ENCODE measurements at regions not wholly inside any gene's neighbourhood (a gene's known extent, or its start where the extent isn't known, plus 50 kb on each side); places are given as distances from the start of the nearest gene placed in this dataset.

DNA sequence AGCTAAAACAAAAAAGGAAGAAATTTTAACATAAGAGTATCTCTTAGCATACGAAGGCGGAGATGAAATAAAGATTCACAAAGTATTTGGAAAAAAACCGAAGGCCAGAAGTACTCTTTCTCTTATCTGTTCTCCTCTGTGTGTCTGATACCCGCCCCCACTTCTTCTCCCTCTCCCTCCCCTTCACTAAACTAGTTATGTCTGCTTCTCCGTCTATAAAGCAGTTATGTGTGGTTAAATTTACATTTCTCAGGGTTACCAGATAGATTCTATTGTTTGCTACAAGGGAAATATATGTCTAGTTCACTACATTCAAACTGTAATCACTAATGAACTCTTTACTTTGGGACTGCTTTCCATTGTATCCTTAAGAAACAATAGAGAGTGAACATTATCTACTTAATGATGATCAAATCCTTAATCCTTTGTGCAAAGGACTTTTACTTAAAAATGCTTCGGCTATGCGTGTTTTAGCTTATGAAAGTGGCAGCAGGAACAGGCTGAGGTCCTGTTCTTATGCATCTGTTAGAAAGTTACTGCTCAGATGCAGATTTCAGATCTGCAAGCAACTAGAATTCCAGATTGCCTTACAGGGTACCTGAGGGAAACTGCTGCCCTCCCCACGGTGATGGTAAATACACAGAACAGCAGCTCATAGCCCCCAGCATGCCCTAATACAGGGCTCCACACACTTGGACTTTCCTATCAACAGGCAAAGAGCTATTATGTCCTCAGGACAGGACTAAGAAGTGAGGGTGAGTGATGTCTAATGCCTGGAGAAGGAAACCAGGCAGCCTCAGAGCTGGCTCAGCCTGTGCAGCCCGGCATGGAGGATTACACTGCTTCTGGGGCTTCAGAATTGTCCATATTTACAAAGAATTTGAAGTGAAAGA is 273.3 kb downstream of the FZD1 start:
- FAIRE-seq = no peak

DNA sequence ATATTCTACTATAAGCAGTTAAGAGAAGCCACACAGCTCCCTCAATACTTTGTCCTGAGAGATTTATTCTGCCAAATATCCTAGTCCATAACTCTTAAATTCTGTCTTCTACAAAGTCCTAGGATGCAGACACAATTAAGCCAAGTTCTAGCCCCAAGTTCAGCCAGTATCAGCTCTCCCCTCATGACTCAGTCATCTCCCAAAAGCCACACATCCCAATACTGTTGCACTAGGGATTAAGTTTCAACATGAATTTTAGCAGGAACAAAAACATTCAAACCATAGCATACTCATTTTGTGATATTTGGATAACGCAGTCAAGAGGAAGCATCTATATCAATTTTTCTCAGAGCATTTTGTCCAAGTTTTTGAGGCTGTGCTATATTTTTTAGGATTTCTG is 277.4 kb downstream of the FZD1 start:
- FAIRE-seq = no peak

DNA sequence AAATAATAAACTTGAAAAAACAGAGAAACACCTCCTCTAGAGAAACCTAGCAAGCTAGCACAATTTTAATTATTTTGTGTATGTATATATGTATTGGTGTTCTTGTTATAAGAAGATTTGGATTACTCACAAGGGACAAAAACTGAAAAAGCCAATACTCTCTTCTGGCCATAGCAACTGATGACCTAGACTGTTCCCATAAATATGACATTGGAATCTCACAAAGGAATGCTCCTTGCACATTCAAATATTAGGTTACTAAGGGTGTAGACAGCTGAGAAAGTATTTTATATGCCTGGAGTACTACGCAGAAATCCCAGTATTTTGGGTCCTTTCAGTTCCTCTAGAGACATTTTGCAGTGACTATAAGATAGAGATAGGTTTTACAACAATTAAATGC is 279.4 kb downstream of the FZD1 start:
- no peak for FAIRE-seq

DNA sequence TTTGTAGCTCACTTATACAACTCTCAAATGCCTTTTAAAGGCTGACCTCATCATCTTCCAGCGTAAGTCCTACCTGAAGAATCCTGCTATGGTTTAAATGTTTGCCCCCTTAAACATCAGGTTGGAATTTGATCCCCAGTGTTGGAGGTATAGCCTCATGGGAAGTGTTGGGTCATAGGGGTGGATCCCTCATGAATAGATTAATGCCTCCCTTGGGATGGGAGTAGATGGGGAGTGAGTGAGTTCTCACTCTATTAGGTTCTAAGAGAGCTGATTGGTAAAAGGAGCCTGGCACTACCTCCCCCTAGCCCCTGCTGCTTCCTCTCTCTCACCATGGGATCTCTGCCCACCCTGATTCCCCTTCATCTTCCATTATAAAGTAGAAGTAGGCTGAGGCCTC is 285.6 kb downstream of the FZD1 start:
- FAIRE-seq = no peak

DNA sequence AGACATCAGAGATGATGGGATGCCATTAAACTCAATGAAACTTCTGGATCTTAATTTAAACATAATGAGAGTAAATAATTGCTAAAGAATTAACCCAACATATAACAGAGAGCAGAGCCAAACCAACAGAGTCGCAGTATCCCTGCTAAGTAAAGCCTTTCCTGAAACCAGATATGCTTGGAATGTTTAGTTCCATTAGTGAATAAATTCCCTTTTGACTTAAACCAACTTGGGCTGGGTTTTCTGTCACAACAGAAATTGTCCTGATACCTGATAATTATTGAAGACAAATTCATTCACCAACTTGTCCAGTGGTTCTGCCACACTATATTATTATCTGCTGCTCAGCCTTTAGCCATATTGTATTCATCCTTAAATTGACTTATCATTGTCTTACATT is 286.7 kb downstream of the FZD1 start:
- FAIRE-seq = no peak

DNA sequence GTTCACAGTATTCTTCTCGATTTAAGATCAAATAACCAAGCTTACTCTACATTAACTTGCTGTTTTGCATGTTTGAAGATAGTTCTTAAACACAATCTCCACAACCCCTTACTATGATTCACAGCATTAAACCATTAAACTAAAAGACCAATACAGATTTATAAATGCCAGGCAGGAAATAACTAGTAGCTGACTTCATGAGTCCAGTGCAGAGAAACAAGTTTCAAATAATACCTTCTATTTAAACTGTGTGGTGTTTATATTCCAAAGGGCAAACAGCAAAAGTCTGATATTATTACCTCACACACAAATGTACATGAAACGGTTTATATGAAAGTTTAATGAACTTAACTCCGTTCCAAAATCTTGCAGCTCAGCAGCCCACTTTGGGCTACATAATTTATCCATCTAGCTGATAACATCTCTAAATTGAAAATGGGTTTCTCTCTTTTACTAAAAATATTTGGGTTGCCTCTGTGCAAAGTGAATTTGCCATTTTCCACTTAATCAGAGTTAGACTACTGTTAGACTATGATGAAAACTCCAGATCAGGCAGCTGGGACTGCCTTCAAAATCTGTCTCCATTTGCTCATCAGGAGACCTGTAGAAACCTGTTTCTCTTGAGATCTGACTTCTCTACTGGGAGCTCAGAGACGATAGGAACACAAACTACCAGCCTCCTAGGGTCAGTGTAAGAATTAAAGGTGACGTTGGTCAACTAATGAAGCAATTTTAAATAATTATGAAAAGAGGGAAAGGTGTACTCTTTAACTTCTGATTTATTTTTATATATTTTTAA is 287.3 kb downstream of the FZD1 start:
- no peak for FAIRE-seq

DNA sequence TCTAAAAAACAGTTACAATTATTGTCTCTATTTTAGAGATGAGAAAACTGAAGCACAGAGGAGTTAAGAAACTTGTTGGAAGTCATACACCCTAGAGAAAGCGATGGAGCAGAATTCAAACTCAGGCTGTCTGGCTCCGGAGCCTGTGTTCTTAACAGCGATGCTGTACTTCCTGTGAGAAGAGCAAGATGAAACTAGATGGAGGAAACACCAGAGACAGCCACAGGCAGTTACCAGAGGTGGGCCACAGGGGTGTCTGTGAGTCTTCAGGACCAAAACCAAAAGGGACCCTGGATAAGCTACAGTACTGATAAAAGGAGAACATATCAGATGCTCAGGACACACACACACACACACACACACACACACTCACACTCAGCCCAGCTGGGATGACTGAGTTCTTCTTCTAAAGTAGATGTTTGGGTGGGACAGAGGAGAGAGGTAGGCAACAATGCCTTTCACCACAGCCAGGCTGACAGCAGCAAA is 289.2 kb downstream of the FZD1 start:
- no peak for FAIRE-seq

DNA sequence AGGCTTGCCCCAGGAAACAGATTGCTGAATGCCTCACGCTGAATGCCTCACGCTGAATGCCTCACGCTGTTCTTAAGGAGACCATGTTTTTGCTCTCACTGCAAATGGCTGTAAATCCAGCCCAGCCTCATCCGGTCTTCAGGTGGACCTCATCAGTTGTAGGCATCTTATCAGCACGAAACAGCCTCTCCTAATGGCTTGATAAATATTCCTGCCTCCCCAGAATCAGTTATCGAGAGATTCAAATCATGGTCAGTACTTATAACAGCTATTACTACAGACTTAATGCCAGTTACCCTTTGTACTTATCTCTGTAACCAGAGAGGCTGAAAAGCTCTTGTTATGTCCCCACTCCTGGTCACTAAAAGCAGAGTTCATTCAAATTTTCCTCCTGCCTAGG is 290.6 kb downstream of the FZD1 start:
- FAIRE-seq = no peak

DNA sequence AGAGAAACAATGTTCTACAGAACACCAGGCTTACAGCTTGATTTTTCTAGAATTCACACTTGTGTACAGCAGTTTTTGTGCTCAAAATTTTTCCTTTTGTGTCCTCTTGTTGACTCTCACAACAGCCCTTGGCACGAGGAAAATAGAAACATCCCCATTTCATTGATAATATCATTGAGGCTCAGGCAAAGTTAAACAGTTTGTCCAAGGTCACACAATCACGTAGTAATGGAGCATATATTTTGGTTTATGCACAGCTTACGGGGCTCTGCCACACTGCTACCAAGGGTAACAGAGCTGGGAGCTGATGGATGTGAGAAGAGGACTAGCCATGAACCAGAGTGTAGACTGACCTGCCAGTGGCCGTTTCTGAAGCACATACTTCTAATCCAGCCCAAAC is 292.0 kb downstream of the FZD1 start:
- no peak for FAIRE-seq

DNA sequence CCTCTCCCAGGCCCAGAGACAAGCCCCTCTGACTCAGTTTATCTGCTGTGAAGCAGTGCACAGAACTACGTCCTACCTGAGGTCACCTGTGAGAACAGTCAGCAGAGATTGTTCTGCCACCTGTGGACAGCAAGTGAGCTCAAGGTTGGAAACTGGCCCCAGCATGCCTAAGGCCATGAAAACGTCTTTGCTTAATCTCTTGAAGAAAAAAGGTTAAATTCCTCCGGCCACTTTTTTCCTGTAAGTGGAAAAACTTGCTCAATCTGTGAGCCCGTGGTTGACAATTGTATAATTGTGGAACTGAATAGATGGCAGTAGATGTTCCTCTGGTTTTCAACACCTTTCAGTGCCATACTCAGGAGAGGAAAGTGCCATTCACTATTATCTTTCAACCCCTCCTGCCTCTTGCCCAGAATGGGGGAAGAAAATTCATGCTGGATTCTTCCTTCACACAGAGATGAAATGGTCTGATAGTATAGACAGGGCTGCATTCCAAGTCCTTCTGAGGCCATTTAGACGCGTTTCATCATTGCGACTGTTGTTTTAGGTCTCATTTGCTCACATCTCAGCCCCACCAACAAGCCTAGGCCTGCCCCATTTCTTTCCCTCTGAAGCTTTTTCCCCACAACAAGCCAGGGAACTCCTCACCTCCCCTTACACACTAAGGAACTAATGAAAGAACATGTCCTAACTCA is 292.9 kb downstream of the FZD1 start:
- FAIRE-seq = no peak

DNA sequence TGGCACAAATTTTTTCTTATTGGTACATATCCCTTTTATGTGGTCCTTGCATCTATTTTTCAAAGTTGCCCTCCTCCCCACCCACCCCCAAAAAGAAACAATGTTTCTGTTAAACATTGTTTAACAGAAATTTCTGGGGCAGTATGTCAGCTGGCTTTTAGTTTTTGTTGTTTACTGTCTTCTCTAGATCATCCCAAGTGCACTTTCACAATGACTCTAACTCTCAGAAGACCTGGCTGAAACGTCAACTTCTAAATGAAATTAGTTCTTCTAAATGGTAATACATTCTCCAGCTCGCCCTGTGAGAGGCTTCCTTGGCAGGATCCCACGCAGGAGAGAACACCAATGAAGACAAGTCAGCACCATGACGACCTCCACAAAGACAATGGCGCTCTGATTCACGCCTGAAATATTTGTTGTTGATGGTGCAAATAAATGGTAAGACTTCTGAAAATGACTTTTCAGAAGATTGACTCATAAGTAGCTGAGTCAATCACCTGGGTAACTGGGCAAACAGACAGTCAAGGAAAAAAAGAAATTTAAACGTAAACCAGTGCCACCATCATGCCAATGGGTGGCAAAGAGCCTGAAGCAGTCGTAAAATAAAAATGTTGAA is 293.7 kb downstream of the FZD1 start:
- no peak for FAIRE-seq

DNA sequence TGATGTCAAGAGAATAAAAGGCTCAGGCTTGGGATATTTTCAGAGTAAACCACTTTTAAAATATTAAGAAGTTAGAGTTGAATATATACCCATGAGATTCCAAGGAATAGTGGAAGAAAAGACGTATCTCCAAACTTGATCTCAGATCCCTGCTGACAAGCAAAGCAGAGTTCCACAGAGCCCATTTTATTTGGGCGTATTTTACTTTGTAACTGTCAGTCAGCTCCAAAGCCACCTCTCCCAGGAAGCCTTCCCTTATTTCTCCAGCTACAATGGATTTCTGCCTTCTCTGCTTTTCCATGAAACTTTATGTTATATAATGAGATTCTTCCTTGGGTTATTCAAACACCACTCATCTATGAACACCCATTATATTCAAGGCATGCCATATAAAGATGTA is 295.7 kb downstream of the FZD1 start:
- no peak for FAIRE-seq

DNA sequence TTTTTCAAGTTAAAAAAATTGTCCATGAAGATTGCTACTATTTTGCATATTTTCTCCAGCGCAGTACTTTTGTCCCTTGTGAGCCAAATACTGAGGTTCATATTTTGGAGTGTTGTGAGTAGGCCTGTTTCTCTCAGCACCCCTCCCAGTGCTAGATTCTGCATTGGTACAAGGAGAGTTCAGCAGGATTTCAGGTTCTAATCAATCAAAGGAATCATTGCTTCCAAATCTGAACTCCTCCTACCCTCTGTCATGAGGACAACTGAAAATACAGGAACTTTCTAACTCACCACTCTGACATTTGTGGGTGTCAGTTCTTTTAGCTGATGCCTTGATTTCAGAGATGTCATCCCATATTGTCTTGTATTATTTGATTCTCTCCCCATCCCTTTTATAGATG is 299.9 kb downstream of the FZD1 start:
- no peak for FAIRE-seq

DNA sequence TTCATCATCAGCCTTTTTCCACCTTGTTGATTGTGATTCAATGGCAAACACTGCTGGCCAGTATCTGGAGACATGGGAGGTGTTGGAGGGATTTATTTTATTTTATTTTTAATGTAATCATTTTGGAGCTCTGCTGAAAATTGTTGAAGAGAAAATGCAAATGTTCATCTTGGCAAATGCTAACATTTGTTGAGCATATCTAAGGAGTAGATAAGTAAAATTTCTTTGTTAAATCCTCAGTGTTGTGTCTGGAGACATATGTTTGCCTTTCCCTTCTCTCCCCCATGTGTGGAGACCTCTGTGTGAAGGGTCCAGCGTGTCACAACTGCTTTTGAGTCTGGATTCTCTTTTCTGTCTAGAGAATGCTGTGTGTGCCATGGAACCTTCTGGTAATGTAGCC is 300.3 kb downstream of the FZD1 start:
- FAIRE-seq = no peak

DNA sequence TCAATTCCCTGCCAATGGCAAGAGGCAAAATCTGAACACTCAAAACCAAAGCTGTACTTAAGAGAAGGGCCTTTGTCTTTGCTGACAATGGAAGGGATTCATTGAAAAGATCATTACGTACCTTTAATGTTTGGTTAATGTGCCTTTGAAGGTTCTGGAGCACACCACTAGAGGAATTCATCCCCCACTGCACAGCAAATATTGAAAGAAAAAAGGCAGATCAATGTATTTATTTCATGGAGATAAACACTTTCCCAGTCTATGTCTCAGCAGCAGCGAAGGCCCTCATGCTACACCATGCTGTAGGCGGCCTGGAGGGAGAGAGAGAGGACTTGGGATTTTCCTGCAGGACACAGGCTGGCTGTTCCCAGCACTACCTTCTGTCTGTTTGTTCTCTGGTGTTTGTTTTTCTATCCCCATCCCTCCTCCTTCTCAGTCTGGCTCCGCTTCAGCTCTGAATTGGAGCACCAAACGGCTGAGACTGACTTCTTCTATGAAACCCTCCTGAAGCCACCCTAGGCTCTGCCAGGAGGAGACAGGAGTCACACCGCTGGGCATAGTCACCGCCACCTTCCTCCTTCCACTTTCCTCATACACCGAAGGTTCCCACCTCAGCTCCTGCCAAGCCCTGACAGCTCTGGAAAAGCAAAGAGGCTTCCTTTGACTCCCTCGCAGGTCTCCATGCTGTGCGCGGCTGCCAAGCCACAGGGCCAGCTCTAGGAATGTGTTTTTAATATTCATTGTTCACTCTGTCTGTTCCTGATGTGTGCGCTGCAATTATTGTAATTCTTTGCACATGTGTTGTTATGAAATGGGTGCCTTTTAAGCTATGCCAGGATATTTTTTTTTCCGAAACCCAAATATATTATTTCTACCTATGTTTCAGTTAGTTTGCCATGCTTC is 301.5 kb downstream of the FZD1 start:
- FAIRE-seq = no peak

DNA sequence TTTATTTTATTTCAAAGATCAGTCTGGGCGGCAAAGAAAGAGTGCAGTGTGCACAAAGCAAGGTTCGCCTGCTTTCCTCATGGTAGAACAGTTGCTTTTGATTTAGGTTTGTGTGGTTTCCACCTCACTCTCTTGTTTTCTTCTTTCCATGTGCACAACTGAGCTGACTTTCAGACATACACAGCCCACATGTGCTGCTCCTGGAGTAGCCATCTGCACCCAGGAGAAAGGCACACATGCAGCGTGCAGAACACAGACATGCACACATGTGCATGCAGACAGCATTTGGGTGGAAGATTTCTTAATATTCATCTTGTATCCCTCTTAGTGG is 302.1 kb downstream of the FZD1 start:
- no peak for FAIRE-seq

DNA sequence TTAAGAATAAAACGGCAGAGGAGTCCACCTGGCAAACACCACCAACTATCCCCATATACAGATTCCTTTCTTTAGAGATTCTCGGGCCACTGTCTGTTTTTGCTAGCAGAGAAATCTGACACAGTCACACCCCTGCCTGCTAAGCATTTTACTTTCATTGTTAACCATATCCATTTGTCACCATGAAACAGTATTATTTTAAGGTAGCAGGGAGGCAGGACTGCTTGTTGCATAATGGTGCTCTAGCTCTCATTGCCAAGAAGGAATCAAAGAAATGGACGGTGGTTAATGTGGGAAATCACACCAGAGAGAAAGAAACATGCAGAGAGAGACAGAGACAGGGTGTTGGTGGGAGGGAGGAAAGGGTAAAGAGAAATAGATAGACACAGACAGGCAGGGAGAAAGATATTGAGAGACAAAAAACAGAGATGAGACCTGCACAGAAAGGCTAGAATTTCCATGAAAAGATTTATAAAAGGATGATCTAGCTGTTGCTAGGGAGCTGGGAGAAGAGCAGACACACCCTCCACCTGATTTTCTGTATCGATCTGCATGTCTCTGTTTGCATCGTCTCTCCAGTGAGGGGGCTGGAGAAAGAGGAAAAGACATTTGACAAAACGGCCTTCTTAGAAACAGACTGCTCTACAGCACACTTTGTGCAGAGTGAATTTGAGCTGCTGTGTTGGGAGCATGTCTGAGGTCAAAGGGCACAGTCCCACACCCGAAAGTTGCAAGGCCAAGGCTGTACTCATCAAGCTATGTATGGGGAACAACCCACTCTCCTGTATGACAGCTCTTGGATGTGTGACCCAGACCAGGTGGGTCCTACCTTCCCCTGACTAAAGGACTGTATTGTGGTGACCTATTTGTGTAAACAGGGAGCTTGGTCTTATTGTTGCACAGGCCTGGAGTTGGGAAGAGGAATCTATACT is 303.1 kb downstream of the FZD1 start:
- no peak for FAIRE-seq

DNA sequence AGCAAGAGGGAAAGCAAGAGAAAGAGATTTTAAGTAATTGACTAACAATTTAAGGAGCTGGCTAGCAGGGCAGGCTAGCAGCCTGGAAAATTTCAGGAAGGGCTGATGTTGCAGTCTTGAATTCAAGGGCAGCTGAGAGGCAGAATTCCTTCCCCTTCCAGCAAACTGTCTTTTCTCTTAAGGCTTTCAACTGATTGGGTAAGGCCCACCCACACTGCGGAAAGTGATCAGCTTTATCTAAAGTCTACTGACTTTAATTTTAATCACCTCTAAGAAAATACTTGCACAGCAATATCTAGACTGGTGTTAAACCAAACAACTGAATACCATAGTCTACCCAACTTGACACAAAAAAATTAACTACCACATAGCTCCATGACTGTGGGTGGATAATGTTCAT is 303.9 kb downstream of the FZD1 start:
- no peak for FAIRE-seq

DNA sequence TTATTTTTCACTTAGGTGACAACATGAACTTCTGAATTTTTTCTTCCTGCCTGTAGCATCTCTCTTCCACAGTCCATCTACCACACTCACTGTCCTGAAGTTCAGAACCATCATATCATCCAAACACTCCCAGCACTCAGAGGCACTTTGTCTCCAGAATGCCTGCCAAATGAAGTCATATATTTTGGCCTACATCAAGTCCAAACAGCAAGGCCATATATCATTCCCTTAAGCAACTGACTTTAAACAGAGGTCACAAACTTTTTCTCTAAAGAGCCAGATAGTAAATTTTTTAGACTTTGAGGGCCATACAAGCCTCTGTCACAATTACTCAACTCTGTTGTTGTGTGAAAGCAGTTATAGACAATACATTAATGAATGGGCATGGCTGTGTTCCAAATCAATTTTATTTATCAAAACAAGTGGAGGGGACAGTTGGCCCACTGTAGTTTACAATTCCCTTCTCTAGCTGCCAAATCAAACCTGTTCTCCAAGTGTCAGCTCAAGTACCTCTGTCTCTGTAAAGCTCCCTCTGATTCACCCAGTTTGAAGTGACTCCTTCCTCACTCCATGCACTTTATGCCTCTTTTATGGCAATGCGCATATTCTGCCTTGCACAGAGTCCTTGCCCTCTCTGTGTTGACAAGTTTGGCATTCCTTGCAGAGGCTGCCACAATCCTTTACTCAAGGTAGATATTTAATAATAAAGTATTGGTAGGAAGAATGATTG is 305.7 kb downstream of the FZD1 start:
- no peak for FAIRE-seq

DNA sequence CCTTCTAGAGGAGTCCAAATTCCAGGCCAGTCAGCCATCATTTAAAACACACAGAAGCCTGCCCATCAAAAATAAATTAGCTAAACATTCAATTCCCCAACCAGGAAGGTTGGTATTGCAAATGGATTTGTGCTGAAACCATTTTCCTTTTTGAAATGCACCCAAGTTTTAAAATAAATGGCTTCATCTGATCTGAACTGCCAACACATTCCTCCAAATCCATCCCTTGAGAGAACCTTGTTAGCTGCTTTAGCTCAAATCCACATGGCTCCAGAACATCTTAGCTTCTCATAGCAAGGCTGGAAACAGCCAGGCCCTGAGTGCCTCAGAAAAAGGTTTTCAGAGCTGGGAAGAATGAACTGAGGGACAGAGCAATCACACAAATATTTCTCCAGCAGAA is 306.3 kb downstream of the FZD1 start:
- FAIRE-seq = no peak
